ENCODE measurements at regions not wholly inside any gene's neighbourhood (a gene's known extent, or its start where the extent isn't known, plus 50 kb on each side); places are given as distances from the start of the nearest gene placed in this dataset.

GRCh38 chr9:65432051-65432450 lies 147.0 kb upstream of the FOXD4L5 start:
- 47% methylated on average over 2 of the region's 2 CpGs for WGBS (ENCODE audit: insufficient coverage, insufficient replicate concordance, low lambda C conversion rate, missing lambda C conversion rate)
- no peaks in the 10 kb centered on the region; the same call in 2 of the 3 replicates for H3K9me3 ChIP-seq (replicated peaks; ENCODE audit: control insufficient read depth, insufficient read depth, low read length)

More at GRCh38 chr9:65432051-65432450, 147.0 kb upstream of the FOXD4L5 start:
- H3K27me3 ChIP-seq (replicated peaks in 1 of 2; ENCODE audit: control insufficient read depth in 2 of 2, insufficient read depth in 2 of 2, low read length in 1 of 2) = no peaks in the 10 kb centered on the region
- BruUV-seq (replicated peaks) = no TSS peak
- CTCF ChIA-PET = no interaction called here
- in situ Hi-C loops (cut with MboI) (no loop called here), intact Hi-C loops (cut with micrococcal nuclease; ENCODE audit: unreplicated experiment) (no loop called here)
- no peak overlapping the region for H3K4me3 ChIP-seq
- POLR2A ChIA-PET = no interaction called here
- H3K4me1 ChIP-seq (ENCODE audit: control insufficient read depth, insufficient read depth, low read length) = no peaks in the 10 kb centered on the region
- H2AFZ ChIP-seq (ENCODE audit: control insufficient read depth, low read depth, low read length) = no peak overlapping the region
- no peak for TF ChIP-seq RELB (IDR thresholded peaks at IDR 0.05; ENCODE audit: low read depth)
- TF ChIP-seq ATF3 (IDR thresholded peaks at IDR 0.05; ENCODE audit: borderline replicate concordance, extremely low read depth, low read depth, low read length) = no peak
- TF ChIP-seq ZBED1 (IDR thresholded peaks at IDR 0.05; ENCODE audit: borderline replicate concordance) = no peak
- no peak for TF ChIP-seq TAF1 (IDR thresholded peaks at IDR 0.05; ENCODE audit: borderline replicate concordance, low read depth, low read length)
- no peak for TF ChIP-seq ZNF24 (IDR thresholded peaks at IDR 0.05)
- TF ChIP-seq ETV6 (conservative IDR thresholded peaks at IDR 0.05 in 1 of 2, IDR thresholded peaks at IDR 0.05 in 1 of 2; ENCODE audit: borderline replicate concordance in 1 of 2, low read depth in 1 of 2) = no peak
- no peak for TF ChIP-seq CBX3 (IDR thresholded peaks at IDR 0.05; ENCODE audit: borderline replicate concordance, low read depth)
- no peak for TF ChIP-seq CTCF (IDR thresholded peaks at IDR 0.05 in 2 of 3, conservative IDR thresholded peaks at IDR 0.05 in 1 of 3; ENCODE audit: control insufficient read depth in 2 of 3, extremely low read depth in 1 of 3, insufficient read depth in 1 of 3, low read depth in 3 of 3, low read length in 3 of 3)
- no peaks in the 10 kb centered on the region for H4K20me1 ChIP-seq (ENCODE audit: control insufficient read depth, insufficient read depth)
- H3K79me2 ChIP-seq (ENCODE audit: control insufficient read depth, insufficient read depth, low read length) = no peaks in the 10 kb centered on the region
- no peak for FAIRE-seq
- no peak overlapping the region for H3K27ac ChIP-seq (ENCODE audit: control insufficient read depth, insufficient read depth)
- DNase-seq (ENCODE audit: low read depth, low spot score) = no peak
- H3K9ac ChIP-seq (ENCODE audit: control insufficient read depth, insufficient read depth, low read length) = no peak overlapping the region
- SMC1A ChIA-PET (ENCODE audit: uncharacterized antibody, unreplicated experiment) = no interaction called here
- H3K4me2 ChIP-seq (ENCODE audit: control insufficient read depth, insufficient read depth) = no peak overlapping the region
- H3K36me3 ChIP-seq (ENCODE audit: control insufficient read depth in 2 of 2, insufficient read depth in 2 of 2, low read length in 1 of 2) = no peaks in the 10 kb centered on the region
- RAD21 ChIA-PET (ENCODE audit: unreplicated experiment) = no interaction called here
- no peak for ATAC-seq

Measured in GM12878 (cell line).